Sigmoid colon (tissue), 6 donors: ENCODE measurements at regions not wholly inside any gene's neighbourhood (a gene's known extent, or its start where the extent isn't known, plus 50 kb on each side); places are given as distances from the start of the nearest gene placed in this dataset.

ENCODE experiments used
- DNase-seq: peaks from one replicate; pipeline ENCODE4 v3.0.0-alpha.2; 2019
- H3K27ac ChIP-seq, 4 donors: fragments of 200-600 bp; sonication (generic); one replicate each; pipeline ENCODE4 v1.5.1; 2016 to 2019; ENCODE audit warnings: mild to moderate bottlenecking in 1 of 4
- H3K27me3 ChIP-seq, 3 donors: fragments of 200-600 bp; sonication (generic); one replicate each; pipeline ENCODE4 v1.5.1; 2019; ENCODE audit warnings: mild to moderate bottlenecking in 1 of 3
- H3K36me3 ChIP-seq, 4 donors: fragments of 200-600 bp; sonication (generic); one replicate each; pipeline ENCODE4 v1.5.1; 2016 to 2019
- H3K4me1 ChIP-seq, 4 donors: fragments of 200-600 bp; sonication (generic); one replicate each; pipeline ENCODE4 v1.5.1; 2017 to 2019
- H3K4me3 ChIP-seq, 4 donors: fragments of 200-600 bp; sonication (generic); one replicate each; pipeline ENCODE4 v1.5.1; 2017 to 2019; ENCODE audit warnings: mild to moderate bottlenecking in 2 of 4, moderate library complexity in 1 of 4
- H3K9me3 ChIP-seq, 4 donors: fragments of 200-600 bp in 3 of 4; sonication (generic) in 3 of 4; one replicate each; pipeline versions ENCODE4 v1.5.1 to v1.6.1; 2013 to 2019
- CTCF ChIP-seq, 4 experiments: fragments of 450-650 bp in 3 of 4; fragments of 200-600 bp in 1 of 4; IDR thresholded peaks; one replicate each; pipeline ENCODE4 v1.5.1; 2016 to 2019; ENCODE audit warnings: antibody characterized with exemption in 4 of 4, mild to moderate bottlenecking in 3 of 4, moderate library complexity in 2 of 4
- EP300 ChIP-seq, 4 donors: sonication (generic); formaldehyde crosslinking; IDR thresholded peaks; one replicate each; pipeline ENCODE4 v1.6.1; 2017; ENCODE audit warnings: antibody characterized with exemption in 4 of 4
- POLR2A ChIP-seq, 2 donors: fragments of 450-650 bp; IDR thresholded peaks; one replicate each; pipeline ENCODE4 v1.6.1; 2016; ENCODE audit warnings: antibody characterized with exemption in 2 of 2, mild to moderate bottlenecking in 2 of 2, moderate library complexity in 2 of 2
- POLR2AphosphoS5 ChIP-seq, 4 donors: sonication (generic); formaldehyde crosslinking; IDR thresholded peaks; one replicate each; pipeline ENCODE4 v1.6.1; 2017; ENCODE audit warnings: antibody characterized with exemption in 4 of 4
- whole genome bisulfite sequencing, 2 donors: extraction: QIAGEN DNeasy Blood & Tissue Kit; methylation state at CpG; one replicate each; pipeline ENCODE4 v1.1.7; 2013; 5-methylcytosine and 5-hydroxymethylcytosine counted together
- intact Hi-C: fragments of 100-400 bp; cut with DNase I; formaldehyde crosslinking; loops from one replicate; pipeline ENCODE4 v1.15.1; 2023
- donor health status: healthy with polysubstance abuse.
- donor health status: healthy.

GRCh38 chr2:65700720-65701119, 268.3 kb upstream of the SPRED2 start:
- 84 to 85% methylated on average over 7 of the region's 7 CpGs for WGBS, 2 donors
- intact Hi-C loops: no loop called here
- TF ChIP-seq EP300 (IDR thresholded peaks at IDR 0.05) (no peak), POLR2A (IDR thresholded peaks at IDR 0.05) (no peak), CTCF (IDR thresholded peaks at IDR 0.05) (no peak), POLR2AphosphoS5 (IDR thresholded peaks at IDR 0.05) (no peak)
- H3K27me3 ChIP-seq: no peaks in the 10 kb centered on the region
- no peak for DNase-seq
- H3K36me3 ChIP-seq: no peaks in the 10 kb centered on the region
- H3K4me1 ChIP-seq: no peaks in the 10 kb centered on the region
- no peak overlapping the region for H3K4me3 ChIP-seq
- H3K27ac ChIP-seq: no peak overlapping the region
- no peaks in the 10 kb centered on the region for H3K9me3 ChIP-seq

DNA sequence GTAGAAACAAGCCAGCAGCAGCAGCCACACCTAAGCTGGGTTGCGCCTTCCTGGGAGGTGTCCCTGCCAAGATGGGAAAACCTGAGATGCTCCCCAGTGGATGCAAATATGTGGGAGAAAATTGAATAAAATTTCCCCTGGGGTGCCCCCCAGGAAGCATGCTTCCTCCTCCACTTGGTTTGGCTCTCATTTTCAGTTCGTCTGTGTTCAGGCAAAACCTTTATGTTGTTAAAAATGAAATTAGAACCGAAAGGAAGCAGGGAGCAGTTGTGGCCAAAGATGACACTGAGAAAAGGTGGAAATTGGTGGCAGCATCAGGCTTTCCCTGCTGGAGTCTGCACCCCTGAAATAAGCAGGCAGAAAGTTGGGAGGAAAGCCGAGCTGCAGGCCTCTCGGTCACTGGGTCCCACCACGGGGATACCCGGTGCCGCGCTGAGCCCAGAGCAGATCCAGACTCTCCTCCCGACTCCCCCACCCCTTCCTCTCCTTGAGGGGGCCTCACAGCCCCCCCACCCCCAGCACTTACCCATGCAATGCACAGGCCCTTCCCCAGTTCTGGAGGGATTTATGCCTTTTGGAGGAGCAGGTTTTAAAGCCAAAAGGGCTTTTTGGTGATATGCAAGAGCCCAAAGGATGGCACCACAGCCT, 267.7 kb upstream of the SPRED2 start:
- no peaks in the 10 kb centered on the region for H3K27me3 ChIP-seq
- WGBS, 2 donors: 76 to 86% methylated on average over 10 of the region's 10 CpGs
- H3K9me3 ChIP-seq: no peaks in the 10 kb centered on the region
- no peaks in the 10 kb centered on the region for H3K4me1 ChIP-seq
- no peak overlapping the region for H3K27ac ChIP-seq
- no peaks in the 10 kb centered on the region for H3K36me3 ChIP-seq
- no peak for DNase-seq
- intact Hi-C loops: no loop called here
- H3K4me3 ChIP-seq: no peak overlapping the region
- TF ChIP-seq POLR2AphosphoS5 (IDR thresholded peaks at IDR 0.05): no peak
- no peak for TF ChIP-seq EP300 (IDR thresholded peaks at IDR 0.05)
- TF ChIP-seq POLR2A (IDR thresholded peaks at IDR 0.05): no peak
- no peak for TF ChIP-seq CTCF (IDR thresholded peaks at IDR 0.05)

- 66 to 86% methylated on average over 5 of the region's 5 CpGs for WGBS, 2 donors
- intact Hi-C loops: no loop called here
- TF ChIP-seq EP300 (IDR thresholded peaks at IDR 0.05) (no peak), CTCF (IDR thresholded peaks at IDR 0.05) (no peak), POLR2A (IDR thresholded peaks at IDR 0.05) (no peak), POLR2AphosphoS5 (IDR thresholded peaks at IDR 0.05) (no peak)
Observed at GRCh38 chr2:65691816-65692215, 259.4 kb upstream of the SPRED2 start.

DNA sequence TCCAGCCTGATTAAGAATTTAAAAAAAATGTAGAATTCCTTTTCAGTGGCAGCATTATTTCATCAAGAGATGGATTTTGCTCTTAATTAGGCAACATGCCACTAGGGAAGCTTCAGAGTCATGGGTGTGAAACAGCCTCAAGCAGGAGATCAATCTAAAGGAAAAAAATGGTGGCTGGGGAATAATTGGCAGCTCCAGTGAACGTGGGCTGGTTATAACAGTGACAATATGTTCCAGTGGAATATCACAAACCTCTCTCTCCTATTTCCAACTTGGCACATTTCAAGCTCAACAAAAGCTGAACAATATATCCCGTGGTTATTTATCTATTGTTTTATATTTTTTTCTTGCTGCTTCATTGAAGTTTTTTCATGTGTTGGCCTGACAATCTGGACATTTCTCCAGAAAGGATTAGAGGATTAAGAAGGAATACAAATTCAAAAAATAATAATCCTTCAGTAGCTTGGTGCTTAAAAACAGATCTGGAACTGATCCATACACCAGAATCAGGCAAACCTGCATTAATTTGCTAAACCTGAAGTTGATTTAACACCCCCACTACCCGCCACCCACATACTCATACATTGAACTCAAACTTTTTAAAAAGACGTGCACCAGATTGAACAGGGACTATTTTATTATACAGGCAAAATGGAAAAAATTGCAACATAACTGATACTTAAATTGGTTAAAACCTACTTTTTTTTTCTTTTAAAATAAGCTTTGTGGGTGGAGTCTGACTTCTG, 255.9 kb upstream of the SPRED2 start:
- no peaks in the 10 kb centered on the region for H3K4me1 ChIP-seq
- H3K9me3 ChIP-seq: no peaks in the 10 kb centered on the region
- H3K27ac ChIP-seq: no peak overlapping the region
- H3K36me3 ChIP-seq: no peaks in the 10 kb centered on the region
- TF ChIP-seq POLR2A (IDR thresholded peaks at IDR 0.05) (no peak), POLR2AphosphoS5 (IDR thresholded peaks at IDR 0.05) (no peak), EP300 (IDR thresholded peaks at IDR 0.05) (no peak), CTCF (IDR thresholded peaks at IDR 0.05) (no peak)
- WGBS, 2 donors: 75 to 77% methylated on average over 4 of the region's 4 CpGs
- no peak overlapping the region for H3K4me3 ChIP-seq
- no peaks in the 10 kb centered on the region for H3K27me3 ChIP-seq
- intact Hi-C loops: no loop called here
- DNase-seq: no peak

More at GRCh38 chr2:65691816-65692215, 259.4 kb upstream of the SPRED2 start:
- Histone ChIP-seq H3K4me1 (no peaks in the 10 kb centered on the region), H3K9me3 (no peaks in the 10 kb centered on the region), H3K4me3 (no peak overlapping the region), H3K27me3 (no peaks in the 10 kb centered on the region), H3K36me3 (no peaks in the 10 kb centered on the region), H3K27ac (no peak overlapping the region)
- no peak for DNase-seq
